ENCODE measurements at regions not wholly inside any gene's neighbourhood (a gene's known extent, or its start where the extent isn't known, plus 50 kb on each side); places are given as distances from the start of the nearest gene placed in this dataset.
"Not testable (repeated sequence)": the region's sequence is repeated elsewhere in the genome, so short reads cannot be mapped to it uniquely, and the experiment has no call there.

DNA sequence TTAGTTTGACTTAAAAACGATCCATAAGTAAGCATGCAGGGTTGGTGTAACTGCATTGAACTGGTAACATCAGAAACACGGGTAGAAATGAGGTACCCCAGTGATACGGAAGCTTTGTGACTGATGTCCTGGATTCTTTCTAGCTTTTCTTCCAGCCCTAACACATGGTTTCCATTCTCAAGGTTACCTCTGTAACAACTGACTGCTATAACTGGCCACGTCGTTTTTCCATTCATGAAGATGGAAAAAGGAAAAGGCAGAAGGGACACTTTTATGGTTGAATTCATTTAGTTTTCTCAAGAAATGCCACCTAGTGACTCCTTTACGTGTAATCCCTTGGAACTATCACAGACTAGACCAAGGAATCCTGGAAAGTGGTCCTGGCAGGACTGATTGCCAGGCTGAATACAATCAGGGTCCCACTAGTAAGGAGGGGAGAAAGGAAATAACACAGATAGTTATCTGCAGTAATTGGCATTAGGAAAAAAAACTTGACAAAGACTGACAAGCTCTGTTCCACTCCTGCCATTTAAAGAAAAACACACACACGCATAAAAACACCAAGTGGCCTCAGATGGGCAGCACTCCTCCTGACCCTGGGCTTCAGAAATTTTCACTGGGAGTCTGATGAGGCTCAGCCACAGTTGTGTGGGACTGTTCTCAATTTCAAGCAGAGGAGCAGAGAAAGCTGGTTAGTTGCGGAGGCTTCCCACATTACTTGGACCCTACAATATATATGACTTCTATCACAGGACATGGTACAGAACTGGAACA is 77.5 kb upstream of the ZNF169 start:
- Histone ChIP-seq H3K4me3 (no peak overlapping the region), H3K27ac (no peak overlapping the region), H3K36me3 (peaks cover 40% of the 10 kb centered on the region), H3K4me1 (peaks cover 41% of the 10 kb centered on the region), H3K9me3 (no peaks in the 10 kb centered on the region), H3K27me3 (ENCODE audit: low read depth) (no peaks in the 10 kb centered on the region)
- no peak for TF ChIP-seq CTCF (IDR thresholded peaks at IDR 0.05)
- peak in 1 of 2 donors; percentile 18 for ATAC-seq
- no peak for DNase-seq
- intact Hi-C loops (cut with DNase I): no loop called here

- intact Hi-C loops (cut with DNase I): no loop called here
- Histone ChIP-seq H3K36me3 (peaks cover 31% of the 10 kb centered on the region), H3K4me3 (no peak overlapping the region), H3K27me3 (ENCODE audit: low read depth) (no peaks in the 10 kb centered on the region), H3K27ac (no peak overlapping the region), H3K9me3 (no peaks in the 10 kb centered on the region), H3K4me1 (peaks cover 32% of the 10 kb centered on the region)
- DNase-seq (no peak), ATAC-seq (peak; percentile 18 to 21)
- TF ChIP-seq CTCF (IDR thresholded peaks at IDR 0.05): no peak
Observed at GRCh38 chr9:94182532-94182931, 76.6 kb upstream of the ZNF169 start.

- H3K4me3 ChIP-seq: no peak overlapping the region
- H3K9me3 ChIP-seq: peaks cover 8% of the 10 kb centered on the region
- DNase-seq: no peak
- ATAC-seq: no peak
- no peak for TF ChIP-seq CTCF (IDR thresholded peaks at IDR 0.05)
- peaks cover 30% of the 10 kb centered on the region for H3K4me1 ChIP-seq
- intact Hi-C loops (cut with DNase I): no loop called here
- no peaks in the 10 kb centered on the region for H3K27me3 ChIP-seq (ENCODE audit: low read depth)
- H3K36me3 ChIP-seq: peaks cover 22% of the 10 kb centered on the region
- no peak overlapping the region for H3K27ac ChIP-seq
Observed at GRCh38 chr9:94183240-94183999, 75.7 kb upstream of the ZNF169 start.

GRCh38 chr9:94188246-94188645 is 70.9 kb upstream of the ZNF169 start:
- intact Hi-C loops (cut with DNase I): no loop called here
- Histone ChIP-seq H3K4me1 (no peaks in the 10 kb centered on the region), H3K27me3 (ENCODE audit: low read depth) (no peaks in the 10 kb centered on the region), H3K27ac (no peak overlapping the region), H3K36me3 (peaks cover 9% of the 10 kb centered on the region), H3K4me3 (no peak overlapping the region), H3K9me3 (peaks cover 19% of the 10 kb centered on the region)
- no peak for DNase-seq
- ATAC-seq: no peak
- TF ChIP-seq CTCF (IDR thresholded peaks at IDR 0.05): no peak

DNA sequence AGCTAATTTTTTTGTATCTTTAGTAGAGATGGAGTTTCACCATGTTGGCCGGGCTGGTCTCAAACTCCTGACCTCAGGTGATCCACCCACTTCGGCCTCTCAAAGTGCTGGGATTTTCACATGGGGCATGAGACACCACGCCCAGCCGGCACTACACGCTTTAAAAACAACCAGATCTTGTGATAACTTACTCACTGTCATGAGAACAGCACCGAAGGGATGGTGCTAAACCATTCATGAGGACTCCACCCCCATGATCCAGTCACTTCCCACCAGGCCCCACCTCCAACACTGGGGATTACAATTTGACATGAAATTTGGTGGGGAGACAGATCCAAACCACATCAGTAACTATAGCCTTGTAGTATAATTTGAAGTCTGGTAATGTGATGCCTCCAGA is 67.4 kb upstream of the ZNF169 start:
- H3K4me1 ChIP-seq; H3K27me3 ChIP-seq (ENCODE audit: low read depth); ATAC-seq; H3K27ac ChIP-seq; intact Hi-C loops (cut with DNase I); H3K4me3 ChIP-seq; DNase-seq; H3K36me3 ChIP-seq: not testable (repeated sequence)
- peaks cover 32% of the 10 kb centered on the region for H3K9me3 ChIP-seq

DNA sequence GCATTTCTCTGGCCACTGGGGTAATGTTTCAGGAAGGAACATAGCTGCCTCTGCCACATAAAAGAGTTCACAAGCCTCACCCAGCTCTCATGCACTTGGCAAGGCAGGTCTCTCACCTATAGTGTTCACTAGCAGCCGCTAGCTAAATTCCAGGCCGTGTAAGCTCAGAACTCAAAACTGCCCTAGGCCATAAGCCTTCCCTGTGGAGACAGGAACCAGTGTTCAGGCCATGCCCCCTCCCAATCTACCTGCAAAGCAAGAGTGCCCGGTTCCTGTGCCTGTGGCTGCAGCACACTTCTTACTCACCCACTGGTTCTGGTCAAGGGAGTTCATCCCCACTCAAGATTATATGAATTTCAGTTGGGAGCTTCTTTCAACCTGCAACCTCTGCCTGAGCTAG is 60.7 kb upstream of the ZNF169 start:
- DNase-seq (no peak), ATAC-seq (no peak)
- Histone ChIP-seq H3K27me3 (ENCODE audit: low read depth) (no peaks in the 10 kb centered on the region), H3K4me3 (no peak overlapping the region), H3K27ac (no peak overlapping the region), H3K36me3 (no peaks in the 10 kb centered on the region), H3K9me3 (peaks cover 12% of the 10 kb centered on the region), H3K4me1 (no peaks in the 10 kb centered on the region)
- intact Hi-C loops (cut with DNase I): no loop called here
- no peak for TF ChIP-seq CTCF (IDR thresholded peaks at IDR 0.05)

Measured in lower lobe of right lung (tissue), 2 donors.